D341Med (cell line): ENCODE measurements at regions not wholly inside any gene's neighbourhood (a gene's known extent, or its start where the extent isn't known, plus 50 kb on each side); places are given as distances from the start of the nearest gene placed in this dataset.
"Not testable (repeated sequence)": the region's sequence is repeated elsewhere in the genome, so short reads cannot be mapped to it uniquely, and the experiment has no call there.

ENCODE experiments used
- DNase-seq: peaks from one replicate; pipeline ENCODE4 v3.0.0; 2012; ENCODE audit warnings: low spot score

DNA sequence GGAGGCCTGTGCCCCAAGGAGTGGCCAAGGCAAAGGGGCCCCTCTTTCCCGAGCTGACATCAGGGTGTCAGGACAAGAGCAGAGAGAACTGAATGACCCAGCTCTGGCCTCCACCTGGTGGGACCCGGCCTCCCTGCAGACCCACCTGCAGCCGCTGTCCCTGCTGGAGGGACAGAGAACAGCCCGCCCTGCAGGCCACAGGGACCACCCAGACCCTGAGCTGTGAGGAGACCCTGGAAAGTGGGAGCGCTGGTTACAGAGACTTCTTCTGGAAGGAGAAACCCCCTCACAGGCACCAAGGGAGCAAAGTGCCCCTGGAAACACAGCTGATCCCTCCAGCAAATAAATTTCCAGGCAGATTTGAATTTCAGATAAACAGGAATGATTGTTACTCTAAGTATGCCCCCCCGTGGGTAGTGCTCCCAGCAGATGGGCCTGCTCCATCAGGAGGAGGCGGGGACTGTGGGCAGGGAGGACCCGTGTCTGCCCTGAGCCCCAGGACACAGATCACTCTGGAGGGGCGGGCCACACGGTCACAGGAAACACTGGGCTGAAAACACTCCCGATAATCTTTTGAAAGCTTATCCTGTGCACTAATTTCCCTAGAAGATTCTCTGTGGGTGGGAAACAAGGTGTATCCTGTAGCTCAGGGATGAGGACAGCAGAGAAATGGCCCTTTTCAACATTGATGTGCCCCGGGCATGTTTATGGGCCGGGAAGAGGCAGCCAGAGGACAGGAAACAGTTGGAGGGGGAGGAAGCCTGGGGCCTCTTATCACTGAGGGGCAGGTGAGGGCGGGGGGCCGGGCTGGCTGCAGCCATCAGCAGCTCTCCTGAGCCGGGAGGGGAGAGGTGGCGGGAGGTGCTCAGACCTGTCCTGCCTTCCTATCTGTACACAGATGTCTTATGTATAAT is 276.0 kb downstream of the ADGRD1 start:
- DNase-seq: no peak

DNA sequence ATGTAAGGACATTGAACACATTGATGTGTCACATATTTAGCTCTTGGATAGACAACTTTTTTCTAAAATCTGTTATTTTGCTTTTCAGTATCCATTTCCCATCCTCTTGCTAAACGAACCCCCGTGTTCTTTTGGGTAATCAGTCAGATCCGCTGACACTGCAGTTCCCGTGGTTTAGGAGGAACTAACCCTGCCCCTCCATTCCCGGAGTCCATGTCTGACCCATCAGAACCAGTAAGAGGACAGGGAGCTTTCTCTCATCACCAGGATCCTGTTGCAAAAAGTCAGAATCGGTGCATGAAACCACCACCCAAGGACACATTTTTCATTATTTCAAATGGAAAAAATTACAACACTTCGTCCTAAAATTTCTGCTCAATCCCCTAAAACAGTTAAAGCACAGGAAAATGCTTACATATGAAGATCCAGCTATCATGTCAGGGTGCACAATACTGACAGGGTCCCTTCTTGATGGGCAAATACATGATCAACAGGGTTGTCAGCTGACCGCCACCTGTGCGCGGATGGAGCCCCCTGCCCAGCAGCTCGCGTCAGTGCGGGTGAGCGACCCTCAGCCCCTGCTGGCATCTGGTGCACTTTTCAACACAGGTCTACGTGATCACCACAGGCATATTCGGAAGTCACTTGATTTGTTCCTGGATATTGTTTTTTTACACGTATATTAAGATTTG is 276.8 kb downstream of the ADGRD1 start:
- no peak for DNase-seq

DNA sequence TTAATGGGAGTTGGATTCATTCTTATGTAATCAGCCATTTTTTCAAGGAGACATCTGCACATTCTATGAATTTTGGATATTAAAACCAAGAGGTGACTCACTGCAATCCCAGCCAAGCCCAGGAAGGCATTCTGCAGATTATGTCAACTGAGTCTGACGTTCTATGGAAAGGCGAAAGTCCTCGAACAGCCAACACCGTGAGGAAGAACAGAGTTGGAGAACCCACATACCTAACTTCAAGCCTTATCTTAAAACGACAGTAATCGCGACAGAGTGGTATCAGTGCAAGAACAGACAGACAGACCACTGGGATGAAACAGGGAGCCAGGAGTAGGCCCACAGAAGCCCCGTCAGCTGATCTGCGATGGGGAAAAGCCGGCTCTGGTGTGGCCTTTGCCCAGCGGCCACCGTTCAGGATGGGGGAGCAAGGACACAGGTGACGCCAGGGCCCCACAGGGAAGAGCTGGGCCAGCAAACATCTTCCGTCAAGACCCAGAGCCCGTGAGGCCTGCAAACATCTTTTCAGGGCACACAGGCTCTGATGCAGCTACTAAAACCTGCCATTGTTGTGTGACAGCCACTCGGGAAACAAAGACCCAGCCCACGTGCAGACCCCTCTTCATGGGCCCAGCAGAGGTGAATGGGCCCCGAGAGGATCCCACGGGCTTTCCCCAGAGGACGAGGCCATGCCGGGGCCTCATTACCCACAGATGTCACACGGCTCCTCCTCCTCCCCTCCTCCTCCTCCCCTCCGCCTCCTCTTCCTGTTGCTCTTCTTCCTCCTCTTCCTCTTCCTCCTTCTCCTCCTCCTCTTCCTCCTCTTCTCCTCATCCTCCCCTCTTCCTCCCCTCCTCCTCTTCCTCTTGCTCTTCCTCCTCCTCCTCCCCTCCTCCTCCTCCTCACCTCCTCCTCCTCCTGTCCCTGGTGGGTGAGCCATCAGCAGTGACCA is 277.6 kb downstream of the ADGRD1 start:
- DNase-seq: no peak

DNA sequence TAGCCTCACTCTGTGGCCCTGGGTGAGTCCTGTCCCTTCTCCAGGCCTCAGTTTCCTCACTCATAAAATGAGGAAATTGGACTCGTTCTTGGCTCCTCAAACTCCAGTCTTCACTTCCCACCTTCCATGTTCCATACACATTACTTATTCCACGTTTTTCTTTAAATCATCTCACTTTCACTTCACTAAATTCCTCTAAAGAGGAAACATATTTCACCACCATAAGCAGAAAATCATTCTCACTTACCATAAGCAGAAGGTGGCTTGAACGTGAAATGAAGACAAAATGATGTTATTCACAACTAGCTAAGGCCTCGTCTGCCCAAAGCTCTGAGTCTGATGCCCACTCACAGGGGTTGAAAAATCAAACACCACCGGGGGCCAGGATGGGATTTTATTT is 278.3 kb downstream of the ADGRD1 start:
- DNase-seq: no peak

DNA sequence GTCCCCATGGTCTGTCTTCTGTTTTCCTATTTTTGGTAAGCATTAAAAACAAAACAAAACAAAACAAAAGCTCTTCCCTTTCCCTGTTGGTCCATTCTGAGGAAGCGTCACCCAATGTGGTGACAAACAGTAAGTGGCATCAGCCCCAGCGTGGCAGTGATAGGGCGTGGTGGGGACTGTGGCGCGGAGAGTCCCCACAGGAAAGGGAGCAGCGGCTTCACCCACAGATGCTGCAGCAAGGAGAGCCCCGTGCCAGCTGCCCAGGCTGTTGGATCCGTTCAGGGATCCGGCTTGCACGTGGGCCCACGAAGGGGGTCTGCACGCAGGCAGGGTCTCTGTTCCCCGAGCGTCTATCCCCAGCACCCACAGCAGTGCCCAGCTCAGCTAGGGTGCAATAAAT is 279.2 kb downstream of the ADGRD1 start:
- not testable (repeated sequence) for DNase-seq

DNA sequence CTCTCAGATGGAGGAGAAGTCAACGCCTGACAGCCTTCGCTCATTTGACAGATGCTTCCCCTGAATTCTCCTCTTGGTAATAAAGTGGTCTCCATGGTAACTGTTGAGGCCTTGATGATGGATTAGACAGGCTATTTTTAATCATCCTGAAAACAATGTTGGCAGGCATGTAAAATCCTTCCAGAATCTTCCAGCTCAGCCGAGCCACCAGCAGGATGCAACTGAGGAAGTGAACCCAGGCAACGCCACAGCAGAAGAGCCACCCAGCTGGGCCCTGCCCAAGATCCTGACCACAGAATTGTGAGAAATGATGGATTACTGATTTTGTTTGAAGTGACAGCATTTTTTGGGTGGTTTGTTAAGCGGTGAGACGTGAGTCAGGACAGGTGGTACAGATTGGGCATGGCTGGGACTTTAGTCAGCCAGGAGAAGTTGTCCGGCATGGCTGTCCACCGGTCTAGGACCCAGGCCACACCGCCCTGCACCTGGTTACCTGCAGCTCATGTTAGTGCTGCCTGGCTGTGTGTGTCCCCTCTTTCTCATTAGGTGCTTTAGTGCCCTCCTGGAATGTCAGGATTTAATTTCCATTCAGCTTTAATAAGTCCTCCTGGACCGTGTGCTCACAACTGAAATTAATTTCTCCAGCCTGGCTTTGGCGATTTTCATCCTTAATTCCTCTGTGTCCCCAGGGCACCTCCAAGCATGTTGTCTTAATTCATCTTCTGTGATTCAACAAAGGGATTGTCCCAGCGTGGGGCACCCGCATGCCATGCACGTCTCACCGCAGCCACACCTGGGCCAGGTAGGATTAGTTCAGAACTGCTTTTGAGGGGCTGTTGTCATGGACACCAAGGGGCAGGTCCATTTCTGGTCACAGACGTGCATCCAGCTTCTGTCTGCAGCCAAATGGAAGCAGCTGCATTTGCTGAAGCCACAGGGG is 280.4 kb downstream of the ADGRD1 start:
- DNase-seq: not testable (repeated sequence)

DNA sequence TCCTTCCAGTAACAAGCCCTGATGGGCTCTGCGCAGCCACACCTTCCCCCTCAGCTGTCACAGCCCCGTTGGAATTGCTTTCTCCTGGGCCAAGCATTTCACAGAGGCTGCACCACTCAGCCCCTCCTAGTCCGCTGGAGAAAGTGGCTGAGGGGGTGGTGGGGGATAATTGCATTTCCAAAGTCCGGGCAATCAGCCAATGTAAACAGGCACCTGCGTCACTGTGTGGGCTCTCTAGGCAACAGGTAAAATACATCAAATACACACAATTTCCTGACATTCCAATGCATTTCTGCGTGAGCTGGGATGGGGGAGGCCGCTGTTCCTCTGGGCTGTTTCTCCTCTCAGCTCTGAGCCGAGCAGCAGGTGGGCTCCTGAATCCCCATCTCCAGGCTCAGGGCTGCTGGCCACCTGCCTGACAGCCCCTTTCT is 281.1 kb downstream of the ADGRD1 start:
- DNase-seq: not testable (repeated sequence)

DNA sequence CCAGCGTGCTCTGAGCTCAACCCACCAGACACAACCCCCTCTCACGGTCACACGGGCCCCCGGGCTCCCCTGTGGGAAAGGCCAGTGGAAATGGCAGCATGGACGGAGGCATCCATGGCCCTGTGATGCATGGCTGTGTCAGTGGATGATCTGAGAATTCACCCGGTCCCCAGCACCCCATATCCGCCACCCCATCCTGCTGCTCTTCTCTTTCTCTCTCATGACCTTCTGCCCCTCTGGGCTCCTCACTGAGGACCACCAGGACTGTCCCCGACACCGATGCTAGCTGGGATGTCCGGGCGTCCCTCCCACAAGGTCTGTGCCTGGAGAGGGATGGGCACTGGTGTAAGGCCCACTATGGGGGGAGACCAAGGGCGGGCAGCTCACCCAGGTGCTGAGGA is 282.2 kb downstream of the ADGRD1 start:
- DNase-seq: no peak

DNA sequence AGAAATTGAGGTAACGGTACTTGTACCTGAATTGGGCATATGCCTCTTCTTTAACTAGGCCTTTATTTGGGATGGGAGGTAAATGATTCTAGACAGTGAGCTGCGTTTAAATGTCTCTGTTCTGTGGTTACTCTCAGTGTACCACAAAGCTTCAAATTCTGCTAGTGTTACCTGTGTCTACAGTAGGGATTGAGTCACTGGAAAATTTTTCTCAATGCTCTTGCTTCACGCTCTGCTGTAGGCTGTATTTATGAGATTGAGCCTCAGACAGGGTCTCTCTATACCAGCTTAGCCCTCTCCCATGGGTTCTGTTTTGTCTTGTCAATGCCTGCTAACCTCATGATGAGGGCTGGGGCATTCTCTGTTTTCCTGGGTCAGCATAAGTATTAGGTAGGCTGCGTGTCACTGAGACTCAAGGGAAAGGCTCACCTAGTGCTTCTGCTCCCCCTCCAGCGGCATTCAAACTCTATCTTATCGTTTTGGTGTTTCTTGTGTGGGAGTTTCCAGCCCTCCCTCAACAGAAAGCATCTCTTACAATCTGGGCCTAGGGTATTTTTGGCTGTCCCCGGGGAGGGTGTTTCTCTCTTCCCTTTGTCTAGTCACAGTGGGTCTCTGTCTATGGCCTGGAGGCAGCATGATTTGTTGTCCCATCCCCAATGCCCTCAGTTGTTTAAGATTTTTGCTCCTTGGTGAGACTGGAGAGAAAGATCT is 285.8 kb downstream of the ADGRD1 start:
- no peak for DNase-seq

DNA sequence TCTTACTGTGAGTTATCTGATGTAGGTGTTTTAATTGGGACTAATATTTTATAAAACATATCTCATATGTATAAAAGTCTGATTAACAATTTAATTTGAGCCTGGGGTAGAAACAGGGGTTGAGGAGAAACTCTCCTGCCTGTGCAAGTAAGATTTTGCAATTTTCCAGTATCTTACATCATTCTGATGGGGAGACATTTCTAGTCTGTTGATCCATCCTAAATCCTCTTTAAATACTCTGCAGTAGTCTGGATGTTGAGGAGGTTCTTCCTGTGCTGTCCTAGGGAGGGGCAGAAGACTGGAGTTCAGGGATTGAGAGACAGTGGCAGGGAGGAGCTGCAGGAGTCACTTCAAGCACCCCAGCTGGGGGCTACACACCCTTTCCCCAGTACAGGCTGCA is 287.8 kb downstream of the ADGRD1 start:
- DNase-seq: no peak

DNA sequence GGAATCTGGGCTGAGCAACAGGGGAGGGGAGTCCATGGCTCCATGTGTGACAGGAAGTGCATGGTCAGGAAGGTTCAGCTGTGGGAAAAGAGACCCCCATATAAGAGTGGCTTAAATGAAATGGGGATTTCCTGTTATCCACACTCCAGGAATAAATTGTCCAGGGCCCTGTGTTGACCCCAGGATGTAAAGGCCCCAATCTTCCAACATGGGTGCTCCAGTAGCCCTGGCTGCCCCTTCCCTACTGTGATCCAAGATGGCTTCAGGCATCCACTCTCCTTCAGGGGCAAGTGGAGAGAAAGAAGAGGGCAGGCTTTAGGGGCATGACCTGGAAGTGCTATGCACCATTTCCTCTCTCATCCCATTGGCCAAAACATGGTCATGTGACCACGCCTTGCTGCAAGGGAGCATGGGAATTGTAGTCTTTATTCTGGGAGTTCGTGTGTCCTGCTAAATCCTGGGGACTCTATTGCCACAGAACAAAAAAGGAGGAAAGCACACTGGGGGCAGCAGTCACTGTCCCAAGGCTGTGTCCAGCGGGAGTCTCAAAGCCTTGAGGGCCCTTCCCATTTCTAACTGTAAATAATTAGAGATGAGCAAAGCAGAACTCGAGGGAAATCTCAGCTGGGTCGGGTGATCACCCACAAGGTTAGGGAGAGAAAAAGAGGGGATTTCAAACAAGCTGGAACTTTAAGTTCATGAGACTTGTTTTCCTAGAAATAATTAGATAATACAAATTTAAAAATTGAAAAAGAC is 289.2 kb downstream of the ADGRD1 start:
- DNase-seq: no peak

DNA sequence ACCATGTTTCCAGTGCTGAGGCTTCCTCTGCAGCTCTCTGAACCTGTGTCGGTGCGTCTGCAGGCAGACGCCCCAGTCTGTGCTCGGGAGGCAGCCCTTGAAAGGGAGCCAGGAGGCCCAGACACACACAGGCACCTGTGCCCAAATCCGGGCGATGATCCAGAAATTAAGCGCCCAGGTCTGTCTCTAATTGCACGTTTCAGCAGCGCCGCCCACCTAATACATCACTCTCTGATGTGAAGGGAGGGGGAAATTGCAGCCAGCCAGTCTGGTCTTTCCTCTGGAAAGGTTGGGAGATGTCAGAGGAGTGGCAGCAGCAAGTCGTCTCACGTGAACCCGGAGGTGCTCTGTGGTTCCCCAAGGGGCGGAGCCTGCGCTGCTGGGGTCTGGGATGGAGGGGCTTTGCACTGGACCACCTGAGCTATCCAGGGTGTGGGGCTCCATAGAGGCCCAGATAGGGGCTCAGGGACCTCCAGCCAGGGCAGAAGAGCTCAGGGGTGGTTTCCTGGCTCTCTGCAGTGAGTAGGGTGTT is 290.5 kb downstream of the ADGRD1 start:
- not testable (repeated sequence) for DNase-seq

DNA sequence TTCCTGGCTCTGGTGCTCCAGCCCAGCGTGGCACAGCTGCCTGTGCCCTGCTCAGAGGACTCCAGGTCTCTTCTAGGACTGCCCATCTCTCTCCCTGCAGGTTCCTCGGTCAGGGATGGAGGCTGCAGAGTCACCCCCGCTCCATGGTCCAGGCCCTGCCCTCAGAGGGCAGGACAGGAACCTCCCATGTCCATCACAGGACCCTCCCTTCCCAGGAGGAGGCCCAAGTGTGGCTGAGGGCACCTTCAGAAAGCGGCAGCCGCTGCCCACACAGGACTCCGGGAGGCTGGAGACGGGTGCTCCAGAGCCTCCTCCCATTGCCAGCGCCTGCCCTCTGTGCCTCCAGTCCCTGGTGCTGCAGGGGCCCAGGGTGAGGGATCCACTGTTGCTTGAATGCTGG is 291.5 kb downstream of the ADGRD1 start:
- DNase-seq: not testable (repeated sequence)

DNA sequence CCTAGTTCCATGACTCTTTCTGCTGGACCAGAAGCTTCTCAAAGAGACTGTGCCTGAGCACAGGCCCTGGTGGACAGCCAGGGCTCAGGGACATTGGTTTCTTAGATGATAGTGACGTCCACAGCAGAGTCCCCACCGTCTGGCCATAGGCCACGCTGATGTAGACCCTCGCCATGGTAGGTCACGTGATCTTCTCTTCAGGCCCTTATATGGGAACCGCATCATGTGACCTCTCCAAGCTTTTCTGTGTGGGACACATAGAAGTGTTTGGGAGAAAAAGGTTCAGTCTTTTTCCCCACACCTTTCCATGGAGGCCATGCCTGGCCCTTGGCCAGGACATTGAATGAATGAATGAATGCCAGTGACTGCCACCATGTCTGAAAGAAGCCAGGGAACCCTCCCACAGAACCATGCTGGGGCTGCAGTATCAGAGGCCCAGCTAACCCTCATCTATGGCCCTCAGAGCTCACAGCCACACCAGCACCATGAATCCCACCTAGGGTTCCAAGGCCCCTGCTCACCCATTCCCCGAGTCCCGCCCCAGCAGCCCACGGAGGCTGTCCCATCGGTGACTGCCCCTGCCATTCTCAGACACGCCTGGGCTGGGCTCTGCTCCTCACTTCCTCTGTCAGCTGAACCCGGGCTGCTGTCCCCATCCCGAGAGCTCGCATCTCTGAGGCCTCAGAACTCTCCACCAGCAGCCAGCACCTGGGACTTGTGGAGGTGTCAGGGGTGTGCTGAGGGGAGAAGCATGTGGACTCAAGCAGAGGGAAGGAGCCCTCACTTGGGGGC is 292.1 kb downstream of the ADGRD1 start:
- DNase-seq: no peak

DNA sequence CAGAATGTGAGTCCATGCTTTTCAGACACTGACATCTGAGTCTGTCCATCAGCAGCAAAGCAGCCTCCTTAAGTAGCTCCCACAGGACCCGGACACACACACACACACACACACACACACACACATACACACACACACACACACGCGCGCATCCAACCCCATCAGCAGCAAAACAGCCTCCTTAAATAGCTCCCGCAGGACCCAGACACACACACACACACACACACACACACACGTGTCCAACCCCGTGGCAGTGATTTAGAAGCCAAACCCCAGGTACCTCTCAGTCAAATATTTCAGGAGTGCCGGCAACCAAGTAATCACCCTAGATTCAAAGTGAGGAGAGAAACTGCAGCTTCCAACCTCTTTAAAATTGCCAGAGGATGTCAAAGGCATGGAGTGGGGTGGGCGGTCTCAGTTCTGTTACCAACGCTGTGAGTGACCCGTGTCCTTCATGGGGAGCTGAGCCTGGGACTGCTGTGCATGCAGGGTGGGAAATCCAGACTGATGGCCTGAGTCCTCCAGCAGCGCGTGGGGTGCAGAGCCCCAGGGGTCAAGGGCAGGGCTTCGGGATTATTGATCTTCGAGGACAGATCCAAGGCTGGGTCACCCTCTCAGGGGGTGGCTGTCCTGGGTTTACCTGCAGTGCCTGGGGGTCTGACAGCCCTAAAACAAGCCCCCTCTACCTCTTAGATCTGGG is 293.5 kb downstream of the ADGRD1 start:
- DNase-seq: not testable (repeated sequence)

DNA sequence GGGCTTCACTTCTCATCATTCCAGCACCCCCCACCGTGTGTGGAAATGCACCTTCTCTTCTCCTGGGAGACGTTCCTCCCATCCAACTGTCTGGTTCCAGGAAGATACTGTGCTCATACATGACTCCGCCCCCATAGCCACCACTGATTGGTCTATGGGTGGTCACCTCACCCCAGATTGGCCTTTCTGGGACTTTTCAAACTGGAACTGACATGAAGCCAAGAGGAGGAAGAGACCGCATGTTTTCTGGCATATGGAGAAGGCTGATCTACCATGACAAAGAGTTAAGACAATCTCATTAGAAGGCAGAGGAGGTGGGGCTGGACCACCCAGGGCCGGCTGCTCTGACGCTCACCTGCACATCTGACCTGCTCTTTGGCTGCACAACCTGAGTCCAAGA is 294.2 kb downstream of the ADGRD1 start:
- not testable (repeated sequence) for DNase-seq

DNA sequence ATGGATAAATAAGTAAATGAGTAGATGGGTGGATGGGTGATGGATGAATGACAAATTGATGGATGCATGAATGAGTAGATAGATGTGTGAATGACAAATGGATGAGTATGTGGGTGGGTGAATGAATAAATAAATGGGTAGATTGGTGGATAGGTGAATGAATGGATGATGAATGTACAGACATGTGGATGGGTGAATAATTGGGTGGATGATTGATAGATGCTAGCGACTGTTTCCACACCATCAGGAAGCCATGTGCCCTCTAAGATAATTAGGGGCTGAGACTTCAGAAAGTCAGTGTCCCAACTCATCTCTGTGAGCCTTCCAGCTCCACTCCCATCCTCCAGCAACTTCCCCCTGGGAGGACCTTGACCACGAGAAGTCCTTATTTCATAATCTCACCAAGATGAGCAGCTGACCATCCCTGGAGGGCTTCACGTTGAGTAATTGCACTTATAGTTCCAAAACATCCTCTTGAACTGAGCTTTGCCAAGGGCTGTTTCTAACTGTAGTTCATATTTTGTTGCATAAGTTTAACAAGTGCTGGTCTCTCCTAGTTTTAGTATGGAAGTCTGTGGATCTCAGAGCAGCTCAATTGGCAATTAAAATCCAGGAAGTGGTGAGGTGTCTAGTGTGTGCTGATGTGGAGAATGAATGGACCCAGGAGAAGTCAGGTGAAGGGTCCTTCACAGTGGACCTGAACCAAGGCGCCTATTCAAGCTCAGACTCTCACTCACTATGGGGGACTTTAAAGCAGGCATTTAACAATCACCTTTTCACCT is 295.7 kb downstream of the ADGRD1 start:
- DNase-seq: no peak
